ENCODE measurements at regions not wholly inside any gene's neighbourhood (a gene's known extent, or its start where the extent isn't known, plus 50 kb on each side); places are given as distances from the start of the nearest gene placed in this dataset.

DNA sequence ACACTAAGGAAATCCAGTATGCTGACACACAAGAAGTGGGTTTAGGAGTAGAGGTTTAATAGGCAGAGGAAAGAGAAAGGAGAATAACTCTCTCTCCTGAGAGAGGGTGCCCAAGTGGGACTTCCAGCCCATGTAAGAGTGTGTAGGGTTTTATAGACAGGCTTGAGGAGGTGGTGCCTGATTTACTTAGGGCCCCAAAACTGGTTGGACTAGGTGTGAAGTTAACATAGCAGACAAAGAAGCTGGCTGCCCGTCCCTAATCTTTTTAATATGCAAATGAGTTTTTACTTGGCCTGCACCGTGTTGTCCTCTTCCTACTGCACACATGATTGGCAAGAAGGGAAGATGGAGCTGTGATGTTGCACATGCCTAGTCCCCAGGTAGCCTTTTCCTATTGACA is 752.5 kb upstream of the SLITRK5 start:
- TF ChIP-seq, protein P1, sequence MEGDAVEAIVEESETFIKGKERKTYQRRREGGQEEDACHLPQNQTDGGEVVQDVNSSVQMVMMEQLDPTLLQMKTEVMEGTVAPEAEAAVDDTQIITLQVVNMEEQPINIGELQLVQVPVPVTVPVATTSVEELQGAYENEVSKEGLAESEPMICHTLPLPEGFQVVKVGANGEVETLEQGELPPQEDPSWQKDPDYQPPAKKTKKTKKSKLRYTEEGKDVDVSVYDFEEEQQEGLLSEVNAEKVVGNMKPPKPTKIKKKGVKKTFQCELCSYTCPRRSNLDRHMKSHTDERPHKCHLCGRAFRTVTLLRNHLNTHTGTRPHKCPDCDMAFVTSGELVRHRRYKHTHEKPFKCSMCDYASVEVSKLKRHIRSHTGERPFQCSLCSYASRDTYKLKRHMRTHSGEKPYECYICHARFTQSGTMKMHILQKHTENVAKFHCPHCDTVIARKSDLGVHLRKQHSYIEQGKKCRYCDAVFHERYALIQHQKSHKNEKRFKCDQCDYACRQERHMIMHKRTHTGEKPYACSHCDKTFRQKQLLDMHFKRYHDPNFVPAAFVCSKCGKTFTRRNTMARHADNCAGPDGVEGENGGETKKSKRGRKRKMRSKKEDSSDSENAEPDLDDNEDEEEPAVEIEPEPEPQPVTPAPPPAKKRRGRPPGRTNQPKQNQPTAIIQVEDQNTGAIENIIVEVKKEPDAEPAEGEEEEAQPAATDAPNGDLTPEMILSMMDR (IDR thresholded peaks at IDR 0.05; ENCODE audit: poor library complexity), result no peak
- no peak for TF ChIP-seq EZH2phosphoT487 (IDR thresholded peaks at IDR 0.05; ENCODE audit: low read depth, severe bottlenecking, unreplicated experiment)

All from hepatocyte (in vitro differentiated cells).